ENCODE measurements at regions not wholly inside any gene's neighbourhood (a gene's known extent, or its start where the extent isn't known, plus 50 kb on each side); places are given as distances from the start of the nearest gene placed in this dataset.
"Not testable (repeated sequence)": the region's sequence is repeated elsewhere in the genome, so short reads cannot be mapped to it uniquely, and the experiment has no call there.

DNA sequence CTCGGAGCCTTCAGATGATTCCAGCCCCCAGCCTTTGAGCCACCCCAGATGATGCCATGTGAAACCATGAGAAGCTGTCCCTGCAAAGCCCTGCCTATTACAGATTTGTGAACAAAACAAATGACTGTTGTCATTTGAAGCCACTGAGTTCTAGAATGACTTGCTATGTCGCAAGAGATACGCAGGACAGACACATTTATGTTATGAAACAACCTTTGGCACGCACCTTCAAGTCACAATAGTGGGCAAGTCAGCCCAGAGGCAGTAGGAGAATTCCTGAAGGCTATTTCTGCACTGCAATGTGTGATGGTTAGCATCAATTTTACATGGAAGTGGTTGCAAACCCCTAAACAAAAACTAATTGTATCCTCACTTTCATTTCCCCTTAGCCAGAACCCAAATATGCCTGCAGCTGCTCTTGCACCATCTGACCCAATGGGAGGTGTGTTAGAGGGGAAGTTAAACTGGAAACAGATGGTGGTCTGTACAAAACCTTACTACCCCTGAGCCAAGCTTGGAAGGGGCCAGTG is 174.4 kb upstream of the ATP6AP2 start:
- DNase-seq, result no peak

DNA sequence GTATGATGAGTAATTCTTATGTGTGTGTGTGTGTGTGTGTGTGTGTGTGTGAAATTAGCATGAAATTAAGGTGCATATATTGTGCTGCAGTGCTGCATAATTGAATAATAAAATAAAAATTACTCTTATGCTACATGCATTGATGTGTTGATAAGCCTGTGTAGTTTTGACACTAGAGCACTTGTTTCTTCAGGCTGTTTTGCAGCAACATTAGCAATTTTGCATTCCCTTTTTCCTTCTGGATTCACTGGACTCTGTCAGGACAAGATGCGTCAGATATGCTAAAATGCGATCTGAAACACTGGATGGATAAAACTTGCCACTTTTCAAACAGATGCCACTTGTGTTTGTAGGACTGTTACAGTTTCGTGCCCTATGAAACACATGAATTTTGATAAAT is 175.4 kb upstream of the ATP6AP2 start:
- no peak for DNase-seq

DNA sequence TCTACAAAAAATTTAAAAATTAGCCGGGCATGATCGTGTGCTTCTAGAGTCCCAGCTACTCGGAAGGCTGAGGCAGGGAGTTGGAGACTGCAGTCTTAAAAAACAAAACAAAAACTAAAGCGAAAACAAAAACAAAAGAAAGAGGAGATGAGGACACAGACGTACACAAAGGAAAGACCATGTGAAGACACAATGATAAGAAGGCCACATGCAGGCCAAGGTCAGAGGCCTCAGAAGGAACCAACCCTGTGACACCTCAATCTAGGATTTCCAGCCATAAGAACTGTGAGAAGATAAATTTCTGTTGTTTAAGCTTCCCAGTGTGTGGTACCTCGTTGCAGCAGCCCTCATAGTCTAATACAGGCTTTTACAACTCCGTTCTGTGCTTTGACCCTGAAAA is 177.0 kb upstream of the ATP6AP2 start:
- DNase-seq, result no peak

DNA sequence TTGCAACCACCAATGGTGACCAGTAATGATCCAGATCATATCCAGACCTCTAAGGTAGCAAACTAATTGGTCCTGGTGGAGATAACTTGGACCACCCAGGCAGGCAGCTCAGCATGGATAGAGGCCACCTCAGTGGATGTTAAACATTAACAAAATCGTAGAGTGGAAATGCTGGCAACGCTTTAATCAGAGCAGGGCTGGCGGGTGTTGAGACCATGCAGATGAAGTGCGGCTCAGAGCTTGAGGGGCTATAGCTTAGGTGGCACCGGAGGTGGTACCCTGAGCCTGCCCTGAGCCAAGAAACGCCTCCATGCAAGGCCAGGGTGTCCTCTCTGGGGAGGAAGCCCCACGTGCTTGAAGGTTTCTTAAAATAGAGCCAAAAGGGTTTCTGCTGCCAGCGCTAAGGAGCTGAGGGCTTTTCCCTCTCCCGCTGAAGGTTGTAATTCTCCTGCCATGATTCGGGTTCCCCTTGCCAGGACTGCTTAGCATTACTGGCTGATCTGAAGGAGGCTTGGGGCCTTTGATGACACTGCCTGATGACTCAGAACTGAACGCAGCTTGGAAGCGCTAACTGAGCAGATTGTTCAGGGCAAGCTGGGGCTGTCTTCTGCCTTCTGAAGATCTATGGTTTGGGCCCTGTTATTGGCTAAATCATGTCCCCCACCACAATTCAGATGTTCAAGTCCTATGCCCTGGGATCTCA is 177.8 kb upstream of the ATP6AP2 start:
- DNase-seq, result no peak

DNA sequence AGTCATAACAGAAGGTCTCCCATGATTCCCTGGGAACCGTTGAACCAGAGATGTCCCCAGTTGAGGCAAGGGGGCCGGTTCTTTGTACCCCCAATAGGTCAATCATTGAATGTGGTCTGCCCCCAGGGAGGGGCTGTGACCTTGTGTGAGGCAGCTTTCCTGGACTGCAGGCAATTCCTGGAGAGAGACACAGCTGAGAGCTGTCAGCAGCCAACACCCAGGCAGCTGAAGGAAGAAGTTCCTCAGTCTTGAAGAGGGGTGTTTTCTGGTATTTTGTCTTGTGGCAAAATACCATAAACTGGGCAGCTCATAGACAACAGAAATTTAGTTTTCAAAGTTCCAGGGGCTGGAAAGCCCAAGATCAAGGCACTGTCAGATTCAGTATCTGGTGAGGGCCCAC is 185.7 kb upstream of the ATP6AP2 start:
- DNase-seq, result no peak

DNA sequence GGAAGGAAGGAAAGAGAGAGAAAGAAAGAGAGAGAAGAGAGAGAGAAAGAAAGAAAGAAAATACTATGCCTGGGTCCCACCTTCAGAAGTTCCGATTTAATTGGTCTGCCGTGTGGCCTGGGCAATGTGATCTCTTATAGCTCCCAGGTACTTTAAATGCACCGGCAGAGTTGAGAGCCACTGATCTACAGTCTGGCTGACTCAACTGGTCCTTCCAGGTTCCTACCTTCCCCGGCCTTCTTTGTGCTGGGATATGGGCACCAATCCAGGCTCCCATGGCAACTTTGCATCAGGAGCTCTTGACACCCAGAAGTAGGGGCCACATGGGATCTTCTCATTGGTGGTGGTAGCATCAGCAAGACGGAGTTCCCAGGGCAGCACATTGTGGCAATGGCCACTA is 186.5 kb upstream of the ATP6AP2 start:
- no peak for DNase-seq

DNA sequence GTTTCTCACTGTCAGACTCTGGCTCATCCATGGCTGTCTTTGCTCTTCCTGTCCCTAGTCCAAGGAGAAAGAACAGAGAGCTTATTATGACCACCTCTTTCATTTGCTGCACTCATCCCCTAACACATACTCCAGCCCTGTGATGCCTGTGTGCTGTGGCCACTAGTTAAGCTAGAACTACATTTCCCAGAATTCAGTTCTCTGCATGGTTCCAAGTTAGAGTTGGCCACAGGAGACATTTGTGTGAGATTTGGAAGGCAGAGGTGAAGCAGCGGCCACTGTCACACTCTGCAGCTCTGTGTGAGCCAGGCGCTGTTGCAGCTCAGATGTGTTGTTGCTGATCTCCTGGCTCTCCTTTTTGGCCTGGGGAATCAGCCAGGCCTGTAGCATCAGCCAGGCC is 188.2 kb upstream of the ATP6AP2 start:
- no peak for DNase-seq

DNA sequence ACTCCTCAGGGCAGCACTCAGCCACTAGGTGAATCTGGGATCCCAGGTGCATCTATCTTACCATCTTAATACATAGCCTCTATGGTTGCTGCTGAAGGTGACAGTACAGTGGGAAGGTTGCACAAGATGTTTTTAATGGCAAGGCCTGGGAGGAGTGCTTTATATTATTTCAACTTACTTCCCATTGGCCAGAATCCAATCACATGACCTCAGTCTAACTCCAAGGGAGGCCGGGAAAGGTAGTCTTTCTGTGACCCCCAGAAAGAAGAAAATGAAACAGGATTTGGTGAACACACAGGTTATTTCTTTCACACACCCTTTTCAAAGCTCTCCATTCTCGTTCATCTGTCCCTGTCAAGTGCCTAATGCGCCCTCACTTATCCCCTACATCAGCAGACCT is 189.1 kb upstream of the ATP6AP2 start:
- DNase-seq, result no peak

DNA sequence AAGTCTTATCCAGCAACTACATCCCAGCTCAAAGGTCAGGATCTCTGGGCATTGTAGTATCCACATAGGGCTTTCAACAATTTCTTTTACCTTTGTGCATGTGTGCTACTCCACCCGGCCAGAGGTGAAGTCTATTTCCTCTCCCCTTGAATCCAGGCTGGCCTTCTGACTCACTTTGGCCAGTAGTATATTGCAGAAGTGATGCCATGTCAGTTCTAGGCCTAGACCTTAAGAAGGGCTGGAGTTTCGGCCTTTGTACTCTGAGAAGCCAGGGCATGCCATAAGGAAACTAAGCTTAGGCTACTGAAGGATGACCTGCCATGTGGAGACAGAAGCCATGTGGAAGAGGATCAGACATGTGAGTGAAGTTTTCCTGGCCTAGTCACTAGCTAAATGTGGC is 191.2 kb upstream of the ATP6AP2 start:
- DNase-seq, result no peak

DNA sequence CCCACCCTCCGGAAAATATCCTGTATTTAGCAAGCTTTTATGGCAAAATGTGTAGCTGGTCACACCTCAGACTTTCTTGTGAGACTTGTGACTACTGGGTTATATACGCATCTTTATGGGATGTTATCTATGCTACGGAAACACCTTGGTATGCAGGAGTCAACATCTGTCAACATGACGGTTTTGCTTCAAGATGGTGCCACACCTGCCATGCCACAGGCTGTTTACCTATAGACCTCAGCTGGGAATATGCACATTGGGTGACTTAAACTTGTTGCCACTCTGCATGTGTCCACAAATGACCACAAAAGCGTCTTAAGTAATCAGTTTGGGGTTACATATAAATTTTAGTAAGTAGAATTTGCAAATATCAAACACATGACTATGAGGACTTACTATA is 192.3 kb upstream of the ATP6AP2 start:
- DNase-seq, result no peak

DNA sequence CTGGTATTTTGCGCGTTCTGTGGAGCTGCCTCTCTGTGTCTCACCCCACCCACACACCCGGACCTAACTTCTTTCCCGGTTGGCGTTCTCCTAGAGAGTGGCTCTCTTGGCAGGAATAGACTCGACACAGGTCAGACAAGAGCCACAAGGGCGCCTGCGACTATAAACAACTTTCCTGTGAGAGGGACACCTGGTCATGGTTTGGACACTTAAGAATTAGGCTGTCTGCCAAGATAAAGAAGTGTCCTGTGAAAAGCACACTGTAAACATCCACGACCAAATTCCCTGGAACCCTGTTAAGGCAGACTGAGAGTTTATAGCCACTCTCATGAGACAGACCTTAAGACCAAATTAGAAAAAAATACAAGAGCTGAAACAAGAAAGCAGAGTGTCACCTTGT is 192.9 kb upstream of the ATP6AP2 start:
- DNase-seq, result not testable (repeated sequence)

DNA sequence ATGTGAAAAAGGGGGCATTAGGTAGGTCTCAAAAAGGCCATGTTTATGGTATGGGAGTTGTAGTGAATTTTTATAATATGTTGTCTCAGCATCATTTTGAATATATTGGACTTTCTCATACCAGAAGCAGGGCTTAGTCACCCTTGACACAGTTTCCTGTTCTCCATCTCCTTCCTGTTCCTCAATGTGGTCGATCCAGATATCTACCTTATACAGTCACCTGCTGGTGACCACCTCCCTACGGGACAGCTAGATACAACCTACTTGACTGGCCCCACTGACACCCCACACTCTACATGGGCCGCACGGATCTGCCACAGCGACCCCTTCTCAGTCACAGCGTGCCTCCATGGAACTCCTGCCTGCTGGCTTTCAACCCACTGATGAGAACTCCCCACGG is 193.5 kb upstream of the ATP6AP2 start:
- DNase-seq, result not testable (repeated sequence)

DNA sequence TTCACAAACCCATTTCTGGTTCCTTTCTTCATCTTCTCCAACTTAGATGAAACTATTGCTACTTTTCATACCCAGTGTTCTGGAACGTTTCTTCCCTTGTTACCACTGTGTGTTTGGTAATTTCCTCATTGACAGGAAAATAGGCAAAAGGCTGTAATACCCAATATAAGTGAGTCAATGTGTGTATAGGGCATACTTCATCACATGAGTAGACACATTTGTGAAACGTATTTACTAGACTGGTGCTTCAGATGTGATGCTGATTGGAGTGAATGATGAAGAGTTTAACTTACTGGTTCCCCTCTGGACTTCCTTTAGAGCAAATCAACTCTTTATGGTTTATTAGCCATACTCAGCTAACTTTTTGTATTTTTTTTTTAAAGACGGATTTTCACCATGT is 195.1 kb upstream of the ATP6AP2 start:
- no peak for DNase-seq

DNA sequence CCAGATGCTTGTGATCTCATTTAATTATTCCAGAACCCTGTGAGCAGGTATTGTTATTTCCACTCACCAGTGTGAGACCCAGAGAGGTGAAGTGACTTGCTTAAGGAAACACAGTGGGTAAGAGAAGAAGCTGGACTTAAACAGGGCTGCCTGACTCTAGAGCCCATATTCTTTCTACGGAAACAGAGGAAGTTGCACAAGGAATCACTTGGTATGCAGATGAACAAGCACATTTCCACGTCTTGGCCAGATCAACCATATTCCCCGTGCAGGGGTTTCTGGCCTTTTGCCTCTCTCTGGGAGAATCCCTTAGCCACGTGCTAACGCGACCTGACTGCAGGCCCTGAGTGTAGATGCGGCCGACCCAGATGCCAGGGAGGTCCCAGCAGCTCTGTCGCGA is 195.5 kb upstream of the ATP6AP2 start:
- DNase-seq, result no peak

DNA sequence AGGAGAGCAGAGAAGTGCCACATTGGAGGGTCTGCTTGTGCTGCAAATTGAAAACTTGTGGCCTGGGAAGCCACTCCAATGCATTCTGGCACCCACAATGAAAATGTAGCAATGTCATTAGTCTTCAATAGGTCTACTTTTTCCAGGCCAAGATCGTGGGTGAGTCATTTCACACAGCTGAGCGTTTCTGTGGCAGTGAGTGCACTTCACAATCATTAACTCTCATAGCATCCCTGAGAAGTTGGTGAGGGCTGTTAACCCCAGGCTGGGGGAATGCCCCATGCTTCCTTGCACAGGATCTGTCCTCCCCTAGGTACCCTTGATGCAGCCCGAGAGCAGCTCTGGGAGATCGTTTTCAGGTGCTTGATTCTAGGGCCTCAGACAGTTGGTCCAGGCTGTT is 196.8 kb upstream of the ATP6AP2 start:
- DNase-seq, result no peak

DNA sequence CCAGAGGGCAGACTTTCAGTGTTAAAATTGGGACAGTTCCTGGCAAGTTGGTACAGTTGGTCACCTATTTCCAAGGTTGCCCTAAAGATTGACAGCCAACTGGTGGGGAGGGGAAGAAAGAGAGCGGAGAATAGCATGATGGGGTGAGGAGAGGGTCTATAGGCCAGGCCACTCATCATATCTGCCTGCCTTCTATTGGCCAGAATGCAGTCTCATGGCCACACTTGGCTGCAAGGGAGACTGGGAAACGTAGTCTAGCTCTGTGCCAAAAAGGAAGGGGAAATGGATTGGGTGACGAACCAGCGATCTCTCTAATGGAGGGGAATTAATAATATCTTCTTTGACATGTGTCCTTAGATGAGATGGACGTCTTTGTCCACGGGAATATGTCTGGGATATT is 197.4 kb upstream of the ATP6AP2 start:
- DNase-seq, result no peak

DNA sequence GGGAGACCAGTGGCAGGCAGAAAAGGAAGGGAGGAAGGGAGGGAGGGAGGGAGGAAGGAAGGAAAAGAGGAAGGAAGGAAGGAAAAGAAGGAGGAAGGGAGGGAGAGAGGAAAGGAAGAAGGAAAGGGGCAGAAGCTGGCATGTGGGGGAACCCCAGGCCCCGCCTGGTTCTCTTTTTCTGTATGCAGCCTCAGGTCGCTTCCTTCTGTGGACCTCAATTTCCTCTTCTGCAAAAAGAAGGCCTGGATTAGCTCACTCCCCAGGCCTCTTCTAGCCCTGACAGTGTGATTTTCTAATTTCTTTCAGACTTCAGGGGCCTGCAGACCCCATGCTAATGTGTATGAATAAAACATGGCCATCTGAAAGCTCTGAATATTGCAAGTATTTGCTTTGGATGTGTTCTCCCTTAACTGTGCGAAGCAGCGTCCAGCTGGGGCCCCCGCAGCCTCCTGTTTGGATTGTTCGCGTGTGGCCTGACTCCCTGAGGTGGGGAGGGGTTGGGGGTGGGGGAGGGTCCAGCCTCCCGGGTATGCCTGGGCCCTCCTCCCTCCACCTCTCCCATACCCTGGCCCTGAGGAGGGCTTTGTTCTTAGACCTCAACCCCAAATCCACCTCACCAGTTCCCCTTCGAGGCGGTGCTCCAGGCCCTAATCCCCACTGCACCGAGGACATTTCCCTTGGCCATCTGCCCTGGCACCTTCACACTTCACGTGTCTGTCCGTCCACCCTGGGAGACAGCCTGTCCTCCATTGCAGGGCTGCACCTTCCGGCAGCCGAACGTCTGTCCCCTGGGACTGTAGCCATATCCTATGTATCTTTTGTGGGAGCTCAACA is 199.9 kb upstream of the ATP6AP2 start:
- DNase-seq, result no peak

DNA sequence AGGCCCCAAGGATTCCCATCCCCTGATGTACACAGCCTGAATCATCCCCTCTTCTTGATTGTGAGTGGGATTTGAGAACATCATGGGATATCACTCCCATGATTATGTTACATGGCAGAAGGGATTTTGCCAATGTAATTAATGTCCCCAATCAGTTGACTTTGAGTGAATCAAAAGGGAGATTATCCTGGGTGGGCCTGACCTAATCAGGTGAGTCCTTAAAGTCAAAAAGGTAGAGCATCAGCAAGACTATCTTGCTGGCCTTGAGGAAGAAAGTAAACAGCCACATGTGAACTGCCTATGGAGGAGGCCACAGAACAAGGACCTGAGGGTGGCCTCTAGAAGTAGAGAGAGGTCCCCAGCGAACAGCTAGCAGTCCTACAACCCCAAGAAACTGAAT is 203.1 kb upstream of the ATP6AP2 start:
- DNase-seq, result no peak

DNA sequence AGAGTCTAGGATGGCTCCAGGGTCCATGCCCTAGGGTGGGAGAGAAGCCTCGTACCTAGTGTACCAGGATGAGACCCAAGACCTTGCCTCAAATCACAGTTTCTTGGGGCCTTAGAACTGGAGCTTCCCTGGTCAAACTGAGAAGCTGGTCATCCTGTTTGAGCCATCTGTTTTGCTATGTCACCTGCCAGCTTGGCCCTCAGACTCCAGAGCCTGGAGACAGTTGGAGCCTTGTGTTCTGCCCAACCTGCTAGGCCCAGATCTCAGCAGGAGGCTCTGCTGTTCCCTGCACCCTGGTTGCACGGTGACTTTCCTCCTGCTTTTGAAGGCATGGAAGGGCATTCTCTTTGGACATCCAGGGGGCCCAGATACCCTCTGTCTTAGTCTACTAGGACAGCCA is 206.3 kb upstream of the ATP6AP2 start:
- DNase-seq, result no peak

DNA sequence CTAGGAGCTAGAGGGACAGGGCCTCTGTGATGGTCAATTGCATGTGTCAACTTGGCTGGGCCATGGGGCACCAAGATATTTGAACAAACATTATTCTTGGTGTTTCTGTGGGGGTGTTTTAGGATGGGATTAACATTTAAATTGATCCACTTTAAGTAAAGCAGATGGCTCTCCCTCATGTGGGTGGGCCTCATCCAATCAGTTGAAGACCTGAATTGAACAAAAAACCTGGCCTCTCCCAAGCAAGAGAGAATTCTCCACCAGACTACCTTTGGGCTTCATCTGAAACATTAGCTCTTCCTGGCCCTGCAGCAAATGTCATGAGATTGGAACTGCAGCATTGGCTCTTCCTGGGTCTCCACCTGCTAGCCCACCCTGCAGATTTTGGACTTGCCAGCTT is 207.1 kb upstream of the ATP6AP2 start:
- no peak for DNase-seq

DNA sequence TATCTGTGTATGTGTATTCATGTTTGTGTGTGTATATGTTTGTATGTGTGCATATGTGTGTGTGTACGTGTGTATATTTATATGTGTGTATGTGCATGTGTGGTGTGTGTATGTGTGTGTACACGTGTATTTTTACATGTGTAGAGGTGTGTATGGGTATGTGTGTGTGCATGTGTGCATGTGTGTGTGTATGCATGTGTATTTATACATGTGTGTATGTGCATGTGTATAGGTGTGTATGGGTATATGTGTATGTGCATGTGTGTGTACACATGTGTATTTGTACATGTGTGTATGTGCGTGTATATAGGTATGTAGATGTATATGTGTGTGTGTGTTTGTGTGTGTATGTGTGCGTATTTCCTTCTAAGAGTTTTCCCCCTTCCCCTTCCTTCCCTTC is 207.7 kb upstream of the ATP6AP2 start:
- no peak for DNase-seq

DNA sequence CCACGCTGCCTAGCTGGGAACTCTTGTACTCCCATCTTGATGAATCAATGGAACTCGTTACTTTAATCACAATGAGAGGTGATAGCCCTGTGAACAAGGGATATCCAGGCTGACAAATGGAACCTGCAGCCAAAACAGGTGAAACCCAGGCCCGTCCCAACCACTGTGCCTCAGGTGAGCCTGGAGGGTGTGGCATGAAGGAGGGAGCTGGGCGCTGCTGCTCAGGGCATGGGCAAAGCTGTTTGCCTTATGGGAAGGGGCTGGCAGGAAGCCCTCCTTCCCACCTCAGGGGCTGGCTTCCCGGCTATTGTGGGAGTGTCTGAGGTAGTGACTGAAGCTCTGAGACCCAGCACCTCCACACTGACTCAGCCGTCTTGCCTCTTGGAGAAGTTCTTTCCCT is 209.4 kb upstream of the ATP6AP2 start:
- no peak for DNase-seq

DNA sequence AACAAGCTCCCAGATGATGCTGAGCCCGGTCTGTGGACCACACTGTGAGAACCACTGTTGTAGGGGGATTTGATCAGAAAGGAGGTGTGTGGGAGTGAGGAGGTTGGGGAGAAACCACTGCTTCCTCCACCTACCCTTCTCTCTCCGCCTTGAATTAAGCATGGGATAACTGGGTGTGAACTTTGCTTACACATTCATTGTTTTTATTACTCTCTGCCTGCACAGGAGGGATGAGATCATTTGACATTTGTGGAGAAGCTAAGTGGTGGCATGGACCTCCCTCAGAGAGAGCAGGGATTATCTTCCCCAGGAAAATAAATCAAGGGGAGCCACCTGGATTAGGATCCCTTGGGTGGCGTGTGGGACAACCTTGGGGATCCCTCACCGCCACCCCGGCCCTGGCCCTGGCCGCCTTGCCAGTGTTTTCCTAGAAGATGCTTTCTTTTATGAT is 212.1 kb upstream of the ATP6AP2 start:
- no peak for DNase-seq

DNA sequence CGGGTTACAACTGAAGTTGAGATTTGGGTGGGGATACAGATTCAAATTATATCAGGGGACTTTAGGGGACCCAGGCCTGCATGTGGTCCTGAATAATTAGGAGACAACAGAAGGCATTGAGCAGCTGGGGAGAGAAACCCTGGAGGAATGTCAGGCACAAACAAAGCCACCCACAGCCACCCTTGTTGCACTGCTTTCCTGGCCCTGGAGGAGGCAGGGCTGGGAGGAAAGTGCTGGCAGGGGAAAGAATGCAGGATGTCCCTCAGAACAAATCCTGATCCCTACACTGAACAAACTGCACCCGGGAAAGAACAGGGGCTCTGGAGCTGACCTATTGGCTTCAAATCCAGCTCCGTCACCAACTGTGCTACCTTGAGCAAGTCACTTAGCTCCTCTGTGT is 214.1 kb upstream of the ATP6AP2 start:
- DNase-seq, result no peak

All from activated CD4-positive, alpha-beta T cell treated with anti-CD3 and anti-CD28 coated beads, Interleukin-2, amount 50 U/mL, for 1 hour (primary cell).